ENCODE measurements at regions not wholly inside any gene's neighbourhood (a gene's known extent, or its start where the extent isn't known, plus 50 kb on each side); places are given as distances from the start of the nearest gene placed in this dataset.
A peak's percentile ranks its signal among the peaks of the same experiment; 100 is the strongest.

DNA sequence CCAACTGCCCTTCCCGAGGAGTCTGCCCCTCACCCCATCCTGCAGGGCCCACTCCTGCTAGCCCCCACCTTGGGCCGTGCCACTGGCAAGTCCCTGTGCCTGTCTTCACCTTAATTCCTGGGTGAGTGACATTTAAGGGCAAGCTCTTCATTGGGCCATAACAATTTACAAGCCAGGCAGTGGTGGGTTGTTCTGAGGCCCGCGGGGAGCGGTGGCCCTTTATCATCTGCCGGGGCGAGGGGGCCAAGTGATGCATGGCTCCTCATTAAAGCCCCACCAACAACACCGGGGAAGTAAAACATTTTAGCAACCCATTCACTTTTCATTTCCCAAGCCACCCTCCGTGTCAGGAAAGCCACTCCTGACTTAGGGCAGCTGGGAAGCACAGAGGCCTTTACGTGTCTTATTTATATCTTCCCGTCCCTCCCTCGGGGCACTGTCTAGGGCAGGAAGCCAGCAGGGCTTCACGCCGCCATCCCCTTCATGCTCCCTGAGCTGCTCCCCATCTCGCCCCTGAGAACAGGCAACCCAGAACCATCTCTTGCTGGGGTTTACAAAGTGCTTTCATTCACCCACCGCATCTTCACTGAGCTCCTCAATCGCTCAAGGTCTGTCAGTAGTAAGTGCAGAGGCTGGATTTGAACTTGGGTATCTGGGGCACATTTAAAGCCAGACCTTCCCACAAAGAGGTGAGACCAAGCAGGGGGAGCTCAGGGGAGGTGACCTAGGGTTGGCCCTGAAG lies 55.5 kb upstream of the CCDC167 start:
- DNase-seq: no peak

DNA sequence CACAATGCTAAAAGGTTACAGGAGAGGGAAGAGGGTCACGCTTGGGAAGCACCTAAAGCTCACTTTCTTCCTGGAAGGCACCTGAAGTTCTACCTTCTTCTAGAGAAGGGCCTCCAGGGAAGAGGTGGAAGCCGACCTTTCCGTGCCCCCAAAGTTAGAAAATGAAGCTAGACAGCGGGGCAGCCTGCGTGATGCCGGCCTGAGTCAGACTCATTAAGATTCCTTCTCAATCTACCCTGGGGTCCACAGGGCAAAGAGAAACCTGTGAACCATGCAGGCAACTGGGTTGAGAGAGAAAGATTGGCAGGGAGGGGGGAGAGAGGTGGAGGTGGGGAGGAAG lies 54.8 kb upstream of the CCDC167 start:
- no peak for DNase-seq

DNA sequence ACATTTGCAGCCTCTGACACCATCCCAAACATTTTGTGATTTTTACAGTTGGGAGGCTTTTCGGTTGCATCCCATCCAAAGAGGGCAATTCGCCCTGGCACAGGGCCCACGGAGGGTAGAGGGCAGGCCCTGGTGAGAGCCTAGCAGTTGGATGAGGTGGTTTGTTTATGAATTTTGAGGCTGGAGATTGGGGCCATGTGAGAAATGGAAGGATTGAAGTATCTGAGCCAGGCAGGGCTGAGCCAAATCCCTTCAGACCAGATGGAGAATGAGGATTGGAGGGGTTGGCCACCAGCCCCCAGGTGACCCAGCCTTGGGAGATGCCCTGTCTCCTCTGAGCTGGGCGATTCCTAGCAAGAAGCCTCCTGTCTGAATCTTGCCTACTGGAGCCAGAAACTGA lies 52.6 kb upstream of the CCDC167 start:
- DNase-seq: no peak

DNA sequence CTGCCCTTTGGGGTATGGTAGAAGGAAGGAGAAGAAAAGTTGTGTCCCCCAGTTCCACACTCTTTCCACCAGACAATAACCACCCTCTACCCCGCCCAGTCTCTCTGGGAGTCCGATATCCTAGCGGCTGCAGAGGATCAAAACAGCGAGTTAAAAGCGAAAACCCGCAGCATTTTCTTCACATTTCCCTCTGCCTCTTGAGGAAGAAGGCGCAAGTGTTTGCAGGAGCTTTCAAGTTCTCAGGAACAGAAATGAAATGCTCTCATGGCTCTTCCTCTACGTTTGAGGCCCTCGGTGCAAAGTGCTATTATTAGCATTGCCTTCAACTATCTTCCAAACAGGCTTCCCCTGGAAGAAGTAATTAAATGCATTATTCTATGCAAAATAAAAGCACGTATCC lies 52.2 kb upstream of the CCDC167 start:
- DNase-seq: no peak

DNA sequence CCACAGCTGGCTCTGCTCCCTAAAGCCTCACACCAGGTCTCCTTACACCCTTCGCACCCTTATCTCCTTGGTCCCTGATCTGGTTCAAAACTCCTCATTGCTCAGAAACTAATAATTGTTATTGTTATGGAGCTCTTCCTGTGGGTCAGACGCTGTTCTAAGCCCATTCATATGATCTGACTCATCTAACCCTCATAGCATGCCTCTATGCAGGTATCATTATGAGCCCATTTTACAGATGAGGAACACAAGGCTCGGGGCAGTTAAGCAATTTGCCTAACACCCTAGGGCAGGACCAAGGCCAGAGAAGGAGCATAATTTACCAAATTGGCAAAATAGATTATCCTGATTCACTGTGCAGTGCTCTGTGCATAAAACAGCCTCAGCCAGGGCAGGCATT lies 51.8 kb upstream of the CCDC167 start:
- DNase-seq: no peak

DNA sequence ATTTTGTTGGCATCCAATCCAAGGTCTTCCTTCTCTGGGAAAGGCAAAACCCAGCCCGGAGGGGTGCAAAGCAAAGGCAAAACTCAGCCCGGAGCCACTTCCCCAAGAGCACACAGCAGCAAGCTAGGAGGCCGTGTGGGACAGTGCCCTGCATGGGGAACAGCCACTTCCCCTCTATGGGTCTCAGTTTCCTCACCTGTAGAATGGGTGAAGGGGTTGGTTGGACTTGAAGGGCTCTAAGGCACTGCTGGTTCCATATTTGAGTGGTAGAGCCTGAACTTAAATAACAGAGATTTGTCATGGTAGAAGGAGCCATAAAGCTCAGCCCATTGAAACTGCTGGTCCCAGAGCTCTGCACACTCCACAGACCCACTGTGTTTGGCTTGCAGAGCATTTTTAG lies 51.3 kb upstream of the CCDC167 start:
- DNase-seq: no peak

DNA sequence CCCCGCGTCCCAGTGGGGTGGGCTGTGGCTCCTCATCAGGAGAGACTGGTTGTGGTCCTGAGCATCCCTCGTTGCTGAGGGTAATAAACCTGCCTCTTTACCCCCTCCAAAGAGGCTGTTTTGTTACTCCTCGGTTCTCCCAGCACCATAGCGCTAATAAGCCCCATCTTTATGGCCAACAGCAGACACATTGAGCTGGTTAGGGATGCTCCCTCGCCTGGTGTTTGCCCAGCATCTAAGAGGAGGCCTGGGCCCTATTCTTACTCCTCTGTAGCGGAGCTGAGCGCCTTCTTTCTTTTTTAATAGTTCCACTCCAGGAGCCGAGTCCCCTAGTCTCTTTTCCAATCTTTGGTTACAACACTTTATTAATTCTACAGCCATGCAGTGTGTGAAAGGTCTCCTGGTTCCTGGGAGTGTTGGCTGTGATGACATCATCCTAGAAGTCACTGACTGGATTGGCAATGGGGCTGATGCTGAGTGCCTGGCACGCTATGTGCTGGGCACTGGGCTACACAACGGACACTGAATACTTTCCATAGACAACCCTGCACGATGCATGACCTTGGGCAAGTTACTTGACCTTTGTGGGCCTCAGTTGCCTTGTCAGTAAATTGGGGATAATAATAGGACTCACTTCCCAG lies 50.6 kb upstream of the CCDC167 start:
- DNase-seq: peak; percentile 7

DNA sequence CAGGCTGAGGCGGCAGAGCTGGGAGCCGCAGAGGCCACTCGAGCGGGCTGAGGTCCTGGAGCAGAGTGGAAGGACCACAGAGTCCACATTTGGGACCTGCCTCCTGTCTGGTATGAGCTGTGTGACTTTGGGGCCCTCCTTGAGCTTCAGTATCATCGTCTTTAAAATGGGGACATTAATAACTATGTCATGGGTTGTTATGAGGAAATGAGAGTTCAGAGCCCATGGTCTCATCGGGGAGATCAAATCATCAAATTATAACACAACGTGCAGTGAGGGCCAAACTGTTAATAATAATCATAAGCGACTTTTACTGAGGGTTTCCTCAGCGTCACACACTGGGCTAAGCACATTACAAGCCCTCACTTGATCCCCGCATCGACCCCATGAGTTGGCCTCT lies 49.9 kb upstream of the CCDC167 start:
- DNase-seq: no peak

All from midbrain (tissue), 1 donor.